Stimulated activated memory B cell treated with anti-CD40 and anti-IgM and Interleukin-4, amounts not matched to agents 10 μg/mL and 1 μg/mL and 100 μg/mL, for 72 hours (primary cell): ENCODE measurements at regions not wholly inside any gene's neighbourhood (a gene's known extent, or its start where the extent isn't known, plus 50 kb on each side); places are given as distances from the start of the nearest gene placed in this dataset.

ENCODE experiments used
- ATAC-seq: fragments of 150-1000 bp; cut with Tn5 transposase; 2 replicates; pipeline ENCODE4 v1.10.0; 2021
- H3K27ac Mint-ChIP-seq: one replicate; pipeline ENCODE4 v1.8.0; 2022; ENCODE audit warnings: mild to moderate bottlenecking, mixed read lengths
- H3K27me3 Mint-ChIP-seq: one replicate; pipeline ENCODE4 v1.8.0; 2022; ENCODE audit warnings: mixed read lengths
- H3K36me3 Mint-ChIP-seq: one replicate; pipeline ENCODE4 v1.8.0; 2022; ENCODE audit warnings: mixed read lengths
- H3K4me1 Mint-ChIP-seq: one replicate; pipeline ENCODE4 v1.8.0; 2022; ENCODE audit warnings: mixed read lengths
- H3K4me3 Mint-ChIP-seq: one replicate; pipeline ENCODE4 v1.8.0; 2022; ENCODE audit warnings: mild to moderate bottlenecking, moderate library complexity, mixed read lengths
- H3K9me3 Mint-ChIP-seq: one replicate; pipeline ENCODE4 v1.8.0; 2022; ENCODE audit warnings: mixed read lengths

DNA sequence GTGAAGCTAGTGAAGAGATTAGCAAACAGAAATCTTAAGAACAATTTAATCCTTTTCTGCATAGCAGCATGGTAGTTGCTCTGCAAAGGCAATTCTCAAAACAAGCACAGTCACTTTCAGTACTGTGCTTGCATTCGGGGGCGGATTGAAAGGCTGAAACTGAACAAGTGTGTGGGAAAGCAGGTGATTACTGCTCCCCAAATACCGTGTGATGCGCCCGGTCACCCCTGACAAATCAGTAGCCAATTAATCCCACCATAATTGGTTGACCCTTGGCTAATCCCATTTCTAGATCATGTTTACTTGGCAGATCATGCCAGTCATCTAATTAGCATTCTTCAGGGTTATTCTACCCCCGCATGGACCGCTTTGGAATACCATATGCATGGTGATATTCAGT lies 76.5 kb upstream of the ADRB1 start:
- H3K4me1 Mint-ChIP-seq = peaks cover under 1% of the 10 kb centered on the region
- H3K9me3 Mint-ChIP-seq = peaks cover 5% of the 10 kb centered on the region
- no peaks in the 10 kb centered on the region for H3K27me3 Mint-ChIP-seq
- H3K27ac Mint-ChIP-seq = no peak overlapping the region
- peaks cover 8% of the 10 kb centered on the region for H3K36me3 Mint-ChIP-seq
- no peak overlapping the region for H3K4me3 Mint-ChIP-seq
- ATAC-seq = no peak

DNA sequence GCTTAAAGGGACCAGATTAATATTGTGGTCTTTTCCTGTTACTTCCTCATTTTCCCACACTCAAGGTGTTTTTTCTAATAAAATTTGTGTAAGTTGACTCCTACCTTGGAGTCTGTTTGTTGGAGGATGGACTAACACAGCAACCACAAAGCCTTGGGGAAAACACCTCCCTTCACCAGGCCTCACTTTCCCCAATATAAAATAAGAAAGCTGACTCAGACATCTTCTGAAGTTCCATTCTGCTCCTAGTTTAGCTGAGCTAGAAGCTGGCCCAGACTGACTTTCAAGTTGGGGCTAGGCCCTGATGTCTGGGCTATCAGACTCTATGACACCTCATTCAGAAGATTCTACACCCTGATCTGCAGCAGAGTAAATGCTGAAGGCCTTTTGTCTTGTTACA lies 73.0 kb upstream of the ADRB1 start:
- no peak overlapping the region for H3K4me3 Mint-ChIP-seq
- peaks cover 5% of the 10 kb centered on the region for H3K9me3 Mint-ChIP-seq
- no peak for ATAC-seq
- no peaks in the 10 kb centered on the region for H3K4me1 Mint-ChIP-seq
- no peak overlapping the region for H3K27ac Mint-ChIP-seq
- peaks cover 8% of the 10 kb centered on the region for H3K36me3 Mint-ChIP-seq
- peaks cover 10% of the 10 kb centered on the region for H3K27me3 Mint-ChIP-seq

DNA sequence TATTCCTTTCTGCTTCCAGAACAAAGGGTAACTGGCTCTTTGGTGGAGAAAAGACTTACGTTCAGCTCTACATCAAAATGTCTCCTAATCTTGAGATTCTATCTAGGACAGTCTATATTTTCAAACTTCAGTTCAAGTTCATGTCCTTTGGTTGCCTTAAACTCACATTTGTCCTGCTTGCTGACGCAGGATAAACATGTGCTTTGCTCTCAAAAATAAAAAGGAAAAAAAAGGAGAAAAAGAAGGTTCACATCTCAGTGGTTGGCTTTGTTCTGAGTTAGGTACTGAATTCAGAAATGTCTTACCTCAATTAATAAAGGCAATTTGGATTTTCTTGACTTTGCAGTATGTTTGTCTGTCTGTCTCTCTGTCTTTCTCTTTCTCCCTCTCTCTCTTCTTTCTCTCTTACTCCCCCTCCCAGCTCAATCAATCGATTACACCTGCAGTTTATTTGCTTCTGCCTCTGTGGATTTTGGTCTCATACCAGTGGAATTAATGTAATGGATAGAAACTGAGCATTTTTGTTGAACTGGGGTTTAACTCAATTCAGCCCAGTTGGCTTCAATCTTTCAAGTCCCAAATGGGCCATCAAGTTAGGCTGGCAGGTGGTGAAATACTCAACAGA lies 72.2 kb upstream of the ADRB1 start:
- peaks cover 8% of the 10 kb centered on the region for H3K36me3 Mint-ChIP-seq

DNA sequence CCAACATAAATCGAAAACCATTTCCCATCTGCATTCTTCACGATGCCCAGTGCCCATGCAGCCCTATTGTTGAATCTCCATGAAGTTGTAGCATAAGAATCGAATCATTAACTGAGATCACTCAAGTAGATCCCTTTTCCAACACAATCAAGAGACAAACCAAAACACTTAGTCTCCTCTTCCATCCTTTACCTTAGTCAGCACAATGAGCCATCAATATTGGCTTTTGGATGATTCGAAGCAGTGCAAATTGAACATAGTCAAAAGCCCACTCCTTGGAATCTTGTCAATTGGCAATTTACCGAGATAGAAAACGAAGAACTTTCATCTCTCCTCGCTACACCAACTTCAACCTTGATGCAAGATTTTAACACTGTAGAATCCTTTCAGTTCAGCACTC lies 66.5 kb upstream of the ADRB1 start:
- Mint-ChIP-seq H3K36me3 (no peaks in the 10 kb centered on the region), H3K27me3 (peaks cover 24% of the 10 kb centered on the region), H3K9me3 (no peaks in the 10 kb centered on the region)

More for the DNA sequence above, 72.2 kb upstream of the ADRB1 start:
- ATAC-seq = no peak
- Mint-ChIP-seq H3K27me3 (peaks cover 18% of the 10 kb centered on the region), H3K27ac (no peak overlapping the region), H3K4me3 (no peak overlapping the region), H3K9me3 (peaks cover 5% of the 10 kb centered on the region), H3K4me1 (no peaks in the 10 kb centered on the region)

GRCh38 chr10:113978802-113979201 lies 64.9 kb upstream of the ADRB1 start:
- Mint-ChIP-seq H3K4me1 (peaks cover 16% of the 10 kb centered on the region), H3K36me3 (no peaks in the 10 kb centered on the region), H3K27ac (no peak overlapping the region), H3K9me3 (no peaks in the 10 kb centered on the region), H3K4me3 (no peak overlapping the region), H3K27me3 (peaks cover 24% of the 10 kb centered on the region)
- no peak for ATAC-seq

More for the DNA sequence above, 66.5 kb upstream of the ADRB1 start:
- Mint-ChIP-seq H3K4me3 (no peak overlapping the region), H3K4me1 (peaks cover under 1% of the 10 kb centered on the region), H3K27ac (no peak overlapping the region)
- no peak for ATAC-seq

GRCh38 chr10:113979409-113979808 lies 64.3 kb upstream of the ADRB1 start:
- Mint-ChIP-seq H3K27me3 (peaks cover 24% of the 10 kb centered on the region), H3K36me3 (no peaks in the 10 kb centered on the region), H3K9me3 (no peaks in the 10 kb centered on the region), H3K27ac (no peak overlapping the region), H3K4me1 (peaks cover 16% of the 10 kb centered on the region), H3K4me3 (no peak overlapping the region)
- ATAC-seq = no peak

- ATAC-seq = no peak
- Mint-ChIP-seq H3K9me3 (no peaks in the 10 kb centered on the region), H3K4me1 (peaks cover 16% of the 10 kb centered on the region), H3K4me3 (no peak overlapping the region), H3K27me3 (peaks cover 15% of the 10 kb centered on the region), H3K27ac (no peak overlapping the region), H3K36me3 (no peaks in the 10 kb centered on the region)
Observed at GRCh38 chr10:113980408-113981087, 63.1 kb upstream of the ADRB1 start.

DNA sequence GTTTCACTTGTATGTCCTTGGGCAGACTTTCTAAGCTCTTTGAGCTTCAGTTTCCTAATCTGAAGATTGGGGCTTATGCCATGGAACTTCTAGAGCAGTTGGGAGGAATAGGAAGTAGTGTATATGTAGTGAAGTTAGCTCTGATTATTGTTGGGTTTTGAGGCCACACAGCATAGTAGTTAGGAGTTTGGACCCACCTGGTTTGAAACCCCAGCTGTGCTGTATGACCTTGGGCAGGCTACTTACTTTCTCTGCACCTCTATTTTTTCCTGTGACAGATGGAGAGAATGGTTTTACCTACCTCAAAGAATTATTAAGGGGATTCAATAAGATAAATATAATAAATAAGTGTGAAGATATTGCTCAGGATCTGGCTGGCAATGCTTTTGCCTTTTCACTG lies 61.4 kb upstream of the ADRB1 start:
- H3K36me3 Mint-ChIP-seq = no peaks in the 10 kb centered on the region
- peak overlapping the region; percentile 40 for H3K27ac Mint-ChIP-seq
- no peak for ATAC-seq
- peaks cover 5% of the 10 kb centered on the region for H3K9me3 Mint-ChIP-seq
- H3K4me3 Mint-ChIP-seq = no peak overlapping the region
- peaks cover 16% of the 10 kb centered on the region for H3K4me1 Mint-ChIP-seq
- H3K27me3 Mint-ChIP-seq = no peaks in the 10 kb centered on the region

- H3K27me3 Mint-ChIP-seq = no peaks in the 10 kb centered on the region
- H3K9me3 Mint-ChIP-seq = peaks cover 8% of the 10 kb centered on the region
- peaks cover 16% of the 10 kb centered on the region for H3K4me1 Mint-ChIP-seq
- no peak overlapping the region for H3K4me3 Mint-ChIP-seq
- peak; percentile 57 for ATAC-seq
- peak overlapping the region; percentile 40 for H3K27ac Mint-ChIP-seq
- H3K36me3 Mint-ChIP-seq = peaks cover 3% of the 10 kb centered on the region
Observed at GRCh38 chr10:113982769-113983168, 60.9 kb upstream of the ADRB1 start.

- Mint-ChIP-seq H3K27me3 (no peaks in the 10 kb centered on the region), H3K4me3 (no peak overlapping the region), H3K4me1 (peaks cover 16% of the 10 kb centered on the region), H3K9me3 (peaks cover 10% of the 10 kb centered on the region), H3K27ac (peak overlapping the region; percentile 40), H3K36me3 (peaks cover 7% of the 10 kb centered on the region)
- no peak for ATAC-seq
Observed at GRCh38 chr10:113983552-113983951, 60.1 kb upstream of the ADRB1 start.

DNA sequence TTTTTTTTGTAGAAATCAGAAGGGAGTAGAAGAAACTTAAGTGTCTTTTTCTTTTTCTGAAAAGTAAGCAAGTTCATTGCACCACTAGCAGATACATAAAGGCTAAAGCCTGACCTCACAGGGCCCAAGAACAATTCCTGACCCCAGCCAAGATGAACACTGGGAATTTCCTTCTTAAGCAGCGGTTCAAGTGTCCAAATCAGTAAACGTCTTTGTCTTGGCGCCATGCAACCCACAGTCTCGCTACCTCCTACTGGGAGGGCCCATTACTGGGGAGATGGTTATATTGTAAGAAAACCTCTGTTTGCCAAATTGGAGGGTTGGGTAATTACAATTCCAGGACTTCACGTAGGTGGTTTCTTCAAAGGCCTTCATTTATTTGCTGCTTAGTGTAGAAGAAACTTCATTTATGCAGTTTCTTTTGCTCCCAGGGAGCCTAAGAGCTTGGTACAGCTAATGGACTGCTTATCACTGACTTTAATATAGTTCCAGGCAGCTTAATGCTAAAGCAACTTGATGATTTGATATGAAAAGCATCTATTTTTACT lies 58.3 kb upstream of the ADRB1 start:
- Mint-ChIP-seq H3K36me3 (peaks cover 7% of the 10 kb centered on the region), H3K9me3 (peaks cover 10% of the 10 kb centered on the region), H3K27ac (no peak overlapping the region), H3K27me3 (no peaks in the 10 kb centered on the region), H3K4me3 (no peak overlapping the region), H3K4me1 (peaks cover 16% of the 10 kb centered on the region)
- ATAC-seq = no peak

- ATAC-seq = no peak
- peaks cover 10% of the 10 kb centered on the region for H3K9me3 Mint-ChIP-seq
- no peak overlapping the region for H3K4me3 Mint-ChIP-seq
- peaks cover 2% of the 10 kb centered on the region for H3K27me3 Mint-ChIP-seq
- H3K36me3 Mint-ChIP-seq = peaks cover 7% of the 10 kb centered on the region
- H3K27ac Mint-ChIP-seq = no peak overlapping the region
- peaks cover 16% of the 10 kb centered on the region for H3K4me1 Mint-ChIP-seq
Observed at GRCh38 chr10:113986316-113986715, 57.4 kb upstream of the ADRB1 start.

- peaks cover 21% of the 10 kb centered on the region for H3K4me1 Mint-ChIP-seq
- ATAC-seq = no peak
Observed at GRCh38 chr10:113987156-113987555, 56.5 kb upstream of the ADRB1 start.

GRCh38 chr10:113987805-113988204 lies 55.9 kb upstream of the ADRB1 start:
- H3K4me1 Mint-ChIP-seq = peaks cover 18% of the 10 kb centered on the region
- H3K27me3 Mint-ChIP-seq = peaks cover 16% of the 10 kb centered on the region
- H3K36me3 Mint-ChIP-seq = peaks cover 7% of the 10 kb centered on the region
- H3K9me3 Mint-ChIP-seq = peaks cover 10% of the 10 kb centered on the region
- no peak overlapping the region for H3K4me3 Mint-ChIP-seq
- no peak for ATAC-seq
- H3K27ac Mint-ChIP-seq = no peak overlapping the region

More at GRCh38 chr10:113987156-113987555, 56.5 kb upstream of the ADRB1 start:
- peaks cover 10% of the 10 kb centered on the region for H3K27me3 Mint-ChIP-seq
- H3K4me3 Mint-ChIP-seq = no peak overlapping the region
- peaks cover 10% of the 10 kb centered on the region for H3K9me3 Mint-ChIP-seq
- H3K27ac Mint-ChIP-seq = no peak overlapping the region
- peaks cover 7% of the 10 kb centered on the region for H3K36me3 Mint-ChIP-seq

- Mint-ChIP-seq H3K4me1 (peaks cover 17% of the 10 kb centered on the region), H3K36me3 (peaks cover 7% of the 10 kb centered on the region), H3K4me3 (no peak overlapping the region), H3K27me3 (peaks cover 16% of the 10 kb centered on the region), H3K27ac (no peak overlapping the region), H3K9me3 (peaks cover 10% of the 10 kb centered on the region)
- no peak for ATAC-seq
Observed at GRCh38 chr10:113988535-113988934, 55.1 kb upstream of the ADRB1 start.
